HG03460 (cell line): ENCODE measurements at regions not wholly inside any gene's neighbourhood (a gene's known extent, or its start where the extent isn't known, plus 50 kb on each side); places are given as distances from the start of the nearest gene placed in this dataset.
"Not testable (repeated sequence)": the region's sequence is repeated elsewhere in the genome, so short reads cannot be mapped to it uniquely, and the experiment has no call there.

Experiments
- ATAC-seq: cut with Tn5 transposase; IDR thresholded peaks from one replicate; pipeline ENCODE4 v1.9.1; 2021; ENCODE audit not compliant: unreplicated experiment

DNA sequence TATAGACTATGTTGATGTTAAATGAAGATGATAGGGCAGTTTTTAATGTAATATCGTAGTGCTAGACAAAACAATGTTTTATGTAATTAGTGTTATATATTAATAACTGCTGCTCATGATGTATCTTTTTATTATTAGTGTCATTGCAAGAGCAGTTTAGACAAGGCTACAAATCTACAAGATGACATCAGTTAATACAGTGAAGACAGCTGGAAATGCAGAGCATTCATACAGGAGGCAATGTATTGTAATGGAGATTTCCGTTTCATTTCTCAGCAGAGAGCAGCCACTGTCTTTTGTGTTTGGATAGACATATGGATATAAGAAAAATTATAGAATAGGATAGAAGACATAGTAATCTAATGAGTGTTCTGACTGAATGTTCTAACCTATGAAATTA lies 178.0 kb downstream of the FOXG1 start:
- ATAC-seq, result no peak

GRCh38 chr14:28946267-28946666 lies 179.7 kb downstream of the FOXG1 start:
- no peak for ATAC-seq

GRCh38 chr14:28949503-28949902 lies 182.9 kb downstream of the FOXG1 start:
- ATAC-seq, result no peak

- no peak for ATAC-seq
Observed at GRCh38 chr14:28952161-28952560, 185.6 kb downstream of the FOXG1 start.

GRCh38 chr14:28952666-28953065 lies 186.1 kb downstream of the FOXG1 start:
- ATAC-seq, result no peak

- ATAC-seq, result no peak
Observed at GRCh38 chr14:28953973-28954372, 187.4 kb downstream of the FOXG1 start.

DNA sequence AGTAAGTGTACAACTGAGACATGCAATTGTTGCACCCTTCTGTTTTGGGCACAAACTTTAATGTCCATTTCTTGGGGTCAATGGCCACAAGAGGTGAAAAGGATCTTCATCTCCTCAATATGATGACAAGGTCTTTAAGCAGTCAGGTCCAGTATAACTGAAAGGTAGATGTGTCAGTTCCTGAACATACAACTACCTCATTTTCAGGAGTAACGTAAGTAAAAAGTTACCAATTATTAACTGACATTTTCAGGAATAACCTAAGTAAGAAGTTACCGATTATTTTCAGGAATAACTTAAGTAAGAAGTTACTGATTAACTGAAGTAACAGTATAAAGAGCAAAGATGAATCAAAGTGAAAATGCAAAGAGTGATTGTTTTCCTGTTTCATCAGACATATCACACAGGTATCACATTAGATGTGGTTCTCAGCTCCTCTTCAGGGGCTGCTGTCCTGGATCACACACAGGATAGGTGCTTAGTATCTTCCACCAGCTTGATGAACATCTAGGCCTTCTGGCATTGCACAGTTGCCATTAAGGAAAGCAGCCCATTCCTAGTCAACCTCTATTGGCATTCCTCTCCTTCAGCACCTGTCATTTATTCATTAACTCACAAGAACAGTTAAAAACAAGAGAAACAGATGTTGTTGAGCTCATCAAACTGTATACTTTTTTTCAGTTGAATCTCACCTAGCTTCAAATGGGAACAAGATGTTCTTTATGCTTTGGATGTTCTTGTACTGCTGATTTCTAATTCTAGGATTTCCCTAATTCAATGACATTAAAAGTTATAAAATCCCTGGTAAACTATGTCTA lies 200.0 kb downstream of the FOXG1 start:
- ATAC-seq, result peak; percentile 90

DNA sequence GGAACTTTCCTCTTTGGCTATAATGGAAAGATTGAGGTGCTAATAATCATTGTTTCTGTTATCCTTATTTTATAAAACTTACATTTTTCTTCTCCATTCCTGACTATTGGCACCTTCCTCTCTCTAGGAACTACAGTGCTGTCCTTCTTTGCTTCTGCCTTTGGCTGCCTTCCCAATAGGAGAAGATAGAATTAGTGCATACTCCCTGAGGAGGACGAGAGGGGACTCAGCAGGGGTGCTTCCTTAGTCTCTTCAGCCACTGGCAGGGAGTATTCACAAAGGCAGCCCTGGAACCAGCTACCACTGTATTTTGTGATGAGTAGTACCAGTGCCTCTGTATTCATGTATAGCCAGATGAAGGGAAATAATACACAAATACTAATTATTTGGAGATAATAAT lies 208.5 kb downstream of the FOXG1 start:
- no peak for ATAC-seq

- ATAC-seq, result no peak
Observed at GRCh38 chr14:28982228-28982627, 215.6 kb downstream of the FOXG1 start.

DNA sequence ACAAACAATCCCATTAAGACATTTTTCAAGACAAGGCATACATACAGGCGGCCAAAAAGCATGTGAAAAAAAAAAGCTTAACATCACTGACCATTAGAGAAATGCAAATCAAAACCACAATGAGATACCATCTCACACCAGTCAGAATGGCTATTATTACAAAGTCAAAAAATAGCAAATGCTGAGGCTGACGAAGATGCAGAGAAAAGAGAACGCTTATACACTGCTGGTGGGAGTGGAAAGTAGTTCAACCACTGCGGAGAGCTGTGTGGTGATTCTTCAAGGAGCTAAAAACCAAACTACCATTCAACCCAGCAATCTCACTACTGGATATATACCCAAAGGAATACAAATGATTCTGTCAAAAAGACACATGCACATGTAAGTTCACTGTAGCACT lies 216.7 kb downstream of the FOXG1 start:
- ATAC-seq, result no peak

GRCh38 chr14:28987516-28987915 lies 220.9 kb downstream of the FOXG1 start:
- no peak for ATAC-seq

- not testable (repeated sequence) for ATAC-seq
Observed at GRCh38 chr14:28997196-28997595, 230.6 kb downstream of the FOXG1 start.

DNA sequence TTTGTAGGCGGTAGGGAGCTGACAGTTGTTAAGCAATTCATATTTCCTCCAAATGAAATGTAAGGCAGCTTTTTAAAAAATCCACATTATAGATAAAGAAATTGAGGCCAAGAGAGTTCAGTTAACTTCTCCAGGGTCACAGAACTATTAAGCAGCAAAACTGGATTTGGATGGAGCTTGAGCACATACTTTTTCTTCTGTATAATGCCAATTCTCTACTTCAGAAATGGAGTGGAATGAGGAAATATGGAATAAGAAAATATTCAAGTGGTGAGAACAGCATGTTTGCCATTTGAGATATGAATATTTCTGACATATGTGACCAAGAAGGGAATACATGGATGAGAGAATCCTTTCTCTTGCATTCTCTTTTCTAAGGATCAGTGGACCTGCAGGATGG lies 233.1 kb downstream of the FOXG1 start:
- ATAC-seq, result no peak

DNA sequence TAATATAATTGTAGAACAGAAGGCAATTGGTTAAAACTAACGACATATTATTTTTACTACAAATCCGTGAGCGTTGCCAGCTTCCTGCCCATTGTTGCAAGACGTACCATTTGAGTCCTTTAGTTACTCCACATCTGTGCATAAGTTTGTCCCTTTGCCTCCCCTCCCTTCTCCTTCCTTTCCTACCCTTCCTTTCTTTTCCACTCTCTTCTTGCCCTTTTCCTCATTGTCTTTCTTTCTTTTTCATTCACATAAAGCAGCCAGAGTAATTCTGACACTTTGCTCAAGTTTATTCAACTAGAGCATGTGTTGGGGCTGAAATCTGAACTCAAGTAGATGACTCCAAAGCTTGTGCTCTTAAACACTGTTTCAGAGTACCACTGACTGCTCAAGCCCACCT lies 239.1 kb downstream of the FOXG1 start:
- no peak for ATAC-seq

DNA sequence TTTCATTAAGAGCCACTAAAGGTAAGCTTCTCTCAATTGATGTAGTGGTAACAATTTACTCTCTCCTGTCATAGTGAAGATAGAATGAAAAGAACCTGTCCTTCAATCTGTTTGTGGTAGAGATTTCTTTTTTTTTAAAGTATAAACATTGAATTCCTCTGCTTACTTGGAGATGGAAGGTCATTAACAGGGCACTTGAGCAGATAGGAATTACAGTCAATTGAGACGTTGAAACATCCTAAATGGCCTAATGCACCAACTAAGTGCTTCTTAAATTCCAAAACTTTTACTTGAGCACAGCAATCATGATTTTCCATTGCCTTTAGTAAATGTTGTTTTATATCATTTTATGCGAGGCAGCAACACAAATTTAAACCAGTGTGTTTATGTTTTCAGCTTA lies 241.4 kb downstream of the FOXG1 start:
- no peak for ATAC-seq

DNA sequence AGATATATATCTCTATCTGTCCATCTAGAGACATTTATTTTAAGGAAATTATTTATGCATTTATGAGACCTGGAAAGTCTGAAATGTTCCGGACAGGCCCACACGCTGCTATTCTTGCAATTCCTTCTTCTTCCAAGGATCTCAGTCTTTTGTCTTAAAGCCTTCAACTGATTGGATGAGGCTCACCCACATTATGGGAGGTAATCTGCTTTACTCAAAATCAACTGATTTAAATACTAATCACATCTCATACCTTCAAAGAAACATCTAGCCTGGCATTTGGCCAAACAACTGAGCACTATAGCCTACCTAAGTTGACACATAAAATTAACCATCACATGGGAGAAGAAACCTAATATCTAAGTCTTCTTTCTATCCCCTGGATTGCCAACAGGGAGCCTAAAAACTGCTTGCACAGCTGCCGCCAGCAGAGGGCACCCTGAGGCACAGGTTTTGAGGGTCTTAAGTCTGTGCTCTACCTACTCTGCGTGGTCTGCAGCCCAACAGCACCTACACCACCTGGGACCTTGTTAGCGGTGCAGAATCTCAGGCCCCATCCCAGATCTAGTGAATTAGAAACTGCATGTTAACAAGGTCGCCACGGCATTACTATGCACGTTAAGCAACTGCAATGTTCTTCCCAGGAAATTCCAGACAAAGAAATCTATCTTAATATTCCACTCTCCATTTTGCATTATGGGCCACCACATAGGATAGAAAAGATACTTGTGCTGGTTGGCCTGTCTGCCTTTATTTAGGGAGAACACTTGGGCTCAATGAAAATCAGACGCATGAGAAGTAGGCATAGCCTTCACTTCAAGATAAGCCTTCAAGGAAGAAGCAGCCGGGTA lies 249.7 kb downstream of the FOXG1 start:
- ATAC-seq, result no peak

GRCh38 chr14:29023505-29023904 lies 256.9 kb downstream of the FOXG1 start:
- not testable (repeated sequence) for ATAC-seq

GRCh38 chr14:29027441-29027840 lies 260.9 kb downstream of the FOXG1 start:
- not testable (repeated sequence) for ATAC-seq

DNA sequence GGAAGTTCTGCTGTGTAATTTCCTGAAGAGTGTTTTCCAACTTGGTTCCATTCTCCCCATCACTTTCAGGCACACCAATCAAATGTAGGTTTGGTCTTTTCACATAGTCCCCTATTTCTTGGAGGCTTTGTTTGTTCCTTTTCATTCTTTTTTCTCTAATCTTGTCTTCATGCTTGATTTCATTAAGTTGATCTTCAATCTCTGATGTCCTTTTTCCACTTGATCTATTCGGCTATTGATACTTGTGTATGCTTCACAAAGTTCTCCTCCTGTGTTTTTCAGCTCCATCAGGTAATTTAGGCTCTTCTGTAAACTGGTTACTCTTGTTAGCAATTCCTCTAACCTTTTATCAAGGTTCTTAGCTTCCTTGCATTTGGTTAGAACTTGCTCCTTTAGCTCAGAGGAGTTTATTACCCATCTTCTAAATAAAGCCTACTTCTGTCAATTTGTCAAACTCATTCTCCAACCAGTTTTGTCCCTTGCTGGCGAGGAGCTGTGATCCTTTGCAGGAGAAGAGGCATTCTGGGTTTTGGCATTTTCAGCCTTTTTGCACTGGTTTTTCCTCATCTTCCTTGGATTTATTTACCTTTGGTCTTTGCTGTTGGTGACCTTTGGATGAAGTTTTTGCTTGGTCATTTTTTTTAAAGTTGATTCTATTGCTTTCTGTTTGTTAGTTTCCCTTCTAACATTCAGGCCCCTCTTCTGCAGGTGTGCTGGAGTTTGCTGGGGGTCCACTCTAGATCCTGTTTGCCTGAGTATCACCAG lies 261.5 kb downstream of the FOXG1 start:
- not testable (repeated sequence) for ATAC-seq

GRCh38 chr14:29028973-29029582 lies 262.5 kb downstream of the FOXG1 start:
- no peak for ATAC-seq

DNA sequence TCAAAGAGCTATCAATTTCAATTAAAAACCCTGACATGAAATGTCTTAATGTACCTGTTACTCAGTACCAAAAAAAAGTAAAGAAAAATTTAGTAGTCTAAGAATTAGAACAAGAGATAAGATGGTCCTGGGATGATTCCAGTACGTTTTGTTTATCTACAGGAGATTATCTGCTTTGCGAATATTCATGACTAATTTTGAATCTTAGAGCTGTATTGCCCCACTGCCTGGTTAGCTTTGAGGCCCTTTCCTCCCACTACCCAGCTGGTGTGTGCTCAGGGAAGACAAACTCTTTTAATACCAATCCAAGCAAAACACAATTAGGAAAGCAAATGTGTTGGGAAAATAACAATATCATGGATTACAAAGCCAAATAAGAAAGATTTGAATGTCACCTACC lies 263.5 kb downstream of the FOXG1 start:
- ATAC-seq, result no peak
